T-cell (primary cell): ENCODE measurements at regions not wholly inside any gene's neighbourhood (a gene's known extent, or its start where the extent isn't known, plus 50 kb on each side); places are given as distances from the start of the nearest gene placed in this dataset.

Source experiments
- ATAC-seq, 4 experiments: fragments of 200-7000 bp in 3 of 4; fragments of 150-1000 bp in 1 of 4; cut with Tn5 transposase; replicated peaks in 1 of 4; 1 replicate in 3 of 4; 2 replicates in 1 of 4; pipeline ENCODE4 v1.10.0; 2021; ENCODE audit warnings: moderate library complexity in 3 of 4, mild to moderate bottlenecking in 2 of 4, moderate number of reproducible peaks in 1 of 4
- CTCF ChIA-PET, 2 donors: fragments of 300-600 bp; sonication (Branson Sonifier 250); formaldehyde crosslinking; loops; one replicate each; lab custom pipeline; 2022; ENCODE audit warnings: antibody characterized with exemption in 2 of 2; lab: Charles Lee
- POLR2A ChIA-PET, 2 donors: fragments of 300-600 bp; sonication (Branson Sonifier 250); formaldehyde crosslinking; loops; one replicate each; lab custom pipeline; 2022; ENCODE audit warnings: antibody characterized with exemption in 2 of 2; lab: Charles Lee
- DNase-seq, 35 experiments: peaks; one replicate each; pipeline versions ENCODE4 v3.0.0 to v3.0.0-alpha.2; 2013 to 2023
- H3K27ac ChIP-seq: one replicate; pipeline ENCODE4 v1.5.1; 2013; ENCODE audit warnings: low read length
- H3K27me3 ChIP-seq, 2 experiments: replicated peaks in 1 of 2; 1 replicate in 1 of 2; 2 replicates in 1 of 2; pipeline versions ENCODE4 v1.6.1 to v1.7.0; 2013; ENCODE audit warnings: low read length in 1 of 2, mixed read lengths in 1 of 2; ENCODE audit not compliant: control insufficient read depth in 2 of 2, insufficient read depth in 2 of 2; ENCODE audit errors: extremely low read depth in 1 of 2
- H3K36me3 ChIP-seq, 2 donors: 1 replicate in 1 of 2; 2 replicates in 1 of 2; pipeline versions ENCODE4 v1.6.1 to v1.7.0; 2013; ENCODE audit warnings: low read length in 1 of 2; ENCODE audit not compliant: control insufficient read depth in 2 of 2, insufficient read depth in 1 of 2; ENCODE audit errors: extremely low read depth in 1 of 2
- H3K4me1 ChIP-seq, 2 experiments: 1 replicate in 1 of 2; 2 replicates in 1 of 2; pipeline versions ENCODE4 v1.6.1 to v1.7.0; 2013; ENCODE audit warnings: low read length in 2 of 2, mixed read lengths in 1 of 2; ENCODE audit not compliant: insufficient read depth in 2 of 2, control insufficient read depth in 1 of 2; ENCODE audit errors: extremely low read depth in 1 of 2
- H3K4me3 ChIP-seq, 2 donors: 1 replicate in 1 of 2; 2 replicates in 1 of 2; pipeline versions ENCODE4 v1.5.1 to v1.7.0; 2013; ENCODE audit warnings: mild to moderate bottlenecking in 2 of 2, low read length in 1 of 2, moderate library complexity in 1 of 2; ENCODE audit not compliant: control insufficient read depth in 1 of 2; ENCODE audit errors: extremely low read depth in 1 of 2
- H3K9me3 ChIP-seq: 2 replicates; pipeline ENCODE4 v1.7.0; 2013
- H3K27ac Mint-ChIP-seq, 2 donors: one replicate each; pipeline ENCODE4 v1.8.0; 2020 to 2021; ENCODE audit warnings: mild to moderate bottlenecking in 2 of 2, mixed read lengths in 2 of 2
- H3K27me3 Mint-ChIP-seq, 2 donors: one replicate each; pipeline ENCODE4 v1.8.0; 2021 to 2022; ENCODE audit warnings: mixed read lengths in 2 of 2
- H3K36me3 Mint-ChIP-seq: one replicate; pipeline ENCODE4 v1.8.0; 2021; ENCODE audit warnings: mixed read lengths
- H3K4me1 Mint-ChIP-seq, 3 donors: one replicate each; pipeline ENCODE4 v1.8.0; 2020 to 2022; ENCODE audit warnings: mixed read lengths in 3 of 3, mild to moderate bottlenecking in 1 of 3
- H3K4me3 Mint-ChIP-seq, 3 donors: one replicate each; pipeline ENCODE4 v1.8.0; 2020 to 2022; ENCODE audit warnings: mild to moderate bottlenecking in 3 of 3, mixed read lengths in 3 of 3, moderate library complexity in 3 of 3
- H3K9me3 Mint-ChIP-seq, 3 donors: one replicate each; pipeline ENCODE4 v1.8.0; 2020 to 2022; ENCODE audit warnings: mixed read lengths in 3 of 3
- WGBS: methylation state at CpG from one replicate; pipeline ENCODE4 v1.1.5; 2013; ENCODE audit warnings: missing lambda C conversion rate; ENCODE audit not compliant: insufficient coverage; 5-methylcytosine and 5-hydroxymethylcytosine counted together

DNA sequence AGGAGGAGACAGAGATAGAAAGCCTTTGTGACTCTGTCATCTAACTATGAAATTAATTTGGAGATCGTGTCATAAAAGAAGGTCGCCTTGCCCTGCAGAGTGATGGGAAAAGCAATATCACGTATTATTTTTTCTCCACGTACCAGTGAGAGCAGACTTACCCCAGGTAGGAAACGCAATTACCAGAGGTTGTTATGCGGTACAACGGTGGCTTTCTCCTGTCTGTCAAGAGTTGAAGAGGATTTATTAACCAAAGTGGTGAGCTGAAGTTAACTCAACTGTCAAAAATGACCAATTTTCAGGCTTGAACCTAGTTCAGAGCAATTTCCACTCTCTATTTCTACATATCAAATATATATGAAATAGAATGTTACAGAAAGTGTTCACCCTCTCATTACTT lies 282.6 kb upstream of the PFKP start:
- Histone ChIP-seq H3K4me3 (no peak overlapping the region), H3K27me3 (peaks cover 0 to 15% of the 10 kb centered on the region in 2 experiments), H3K27ac (no peak overlapping the region), H3K9me3 (no peaks in the 10 kb centered on the region), H3K36me3 (no peaks in the 10 kb centered on the region), H3K4me1 (no peaks in the 10 kb centered on the region)
- Mint-ChIP-seq H3K4me1 (no peaks in the 10 kb centered on the region), H3K36me3 (no peaks in the 10 kb centered on the region), H3K4me3 (no peak overlapping the region), H3K27ac (no peak overlapping the region), H3K9me3 (no peaks in the 10 kb centered on the region), H3K27me3 (peaks cover 30 to 35% of the 10 kb centered on the region in 2 donors)
- no peak for DNase-seq
- ATAC-seq: no peak
- ChIA-PET POLR2A (no interaction called here), CTCF (no interaction called here)
- WGBS: no CpG with 5 or more reads among the region's 7 CpGs

DNA sequence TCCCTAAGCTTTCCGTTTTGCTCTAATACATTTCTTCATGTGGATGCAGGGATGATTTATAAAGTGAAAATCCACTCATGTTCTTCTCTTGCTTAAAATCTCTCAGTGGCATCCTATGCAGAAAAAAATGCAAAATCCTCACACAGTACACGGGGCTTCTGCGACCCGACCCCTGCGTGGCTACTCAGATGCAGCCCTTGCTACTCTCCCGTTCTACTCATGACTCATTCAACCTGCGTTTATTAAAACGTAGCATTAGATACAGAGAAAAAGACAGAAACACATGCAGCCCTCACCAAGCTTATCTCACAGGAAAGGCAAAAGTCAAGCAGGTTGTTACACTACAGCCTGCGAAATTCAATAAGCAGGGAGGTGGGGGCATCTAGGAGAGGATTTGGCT lies 284.4 kb upstream of the PFKP start:
- no peaks in the 10 kb centered on the region for H3K36me3 ChIP-seq
- ChIA-PET CTCF (no interaction called here), POLR2A (no interaction called here)
- Mint-ChIP-seq H3K4me1 (no peaks in the 10 kb centered on the region), H3K9me3 (no peaks in the 10 kb centered on the region), H3K27me3 (peaks cover 26 to 35% of the 10 kb centered on the region in 2 donors), H3K36me3 (no peaks in the 10 kb centered on the region), H3K27ac (no peak overlapping the region), H3K4me3 (no peak overlapping the region)
- no peaks in the 10 kb centered on the region for H3K4me1 ChIP-seq
- peaks cover 0 to 15% of the 10 kb centered on the region in 2 experiments for H3K27me3 ChIP-seq
- WGBS: 90% methylated on average over 6 of the region's 9 CpGs
- H3K27ac ChIP-seq: no peak overlapping the region
- ATAC-seq (no peak), DNase-seq (no peak)
- no peak overlapping the region for H3K4me3 ChIP-seq
- H3K9me3 ChIP-seq: no peaks in the 10 kb centered on the region

DNA sequence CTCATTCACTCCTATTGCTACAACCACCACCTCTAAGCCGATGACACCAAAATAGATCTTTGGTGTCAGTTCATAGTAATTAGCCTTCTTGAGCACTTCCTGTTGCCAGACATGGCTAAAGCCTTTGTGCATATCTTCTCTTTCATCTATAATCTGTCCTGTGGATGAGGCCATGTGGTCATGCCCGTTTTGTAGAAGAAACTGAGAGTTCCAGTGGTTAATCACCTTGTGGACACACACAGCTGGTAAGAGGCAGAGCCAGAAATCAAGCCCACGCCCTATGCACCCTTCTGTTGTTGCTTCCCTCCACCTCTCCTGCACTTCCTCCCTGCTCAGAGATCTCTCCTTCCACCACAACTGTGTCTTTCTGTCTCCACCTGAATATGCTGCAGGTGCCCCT lies 285.1 kb upstream of the PFKP start:
- ChIA-PET CTCF (no interaction called here), POLR2A (no interaction called here)
- H3K4me3 Mint-ChIP-seq: no peak overlapping the region
- H3K27me3 ChIP-seq: peaks cover 0 to 15% of the 10 kb centered on the region in 2 experiments
- no peak overlapping the region for H3K4me3 ChIP-seq
- H3K9me3 Mint-ChIP-seq: no peaks in the 10 kb centered on the region
- H3K4me1 ChIP-seq: no peaks in the 10 kb centered on the region
- no peaks in the 10 kb centered on the region for H3K36me3 ChIP-seq
- H3K27ac Mint-ChIP-seq: no peak overlapping the region
- WGBS: 75% methylated on average over 2 of the region's 3 CpGs
- no peak for DNase-seq
- H3K9me3 ChIP-seq: no peaks in the 10 kb centered on the region
- ATAC-seq: no peak
- peaks cover 23 to 32% of the 10 kb centered on the region in 2 donors for H3K27me3 Mint-ChIP-seq
- no peaks in the 10 kb centered on the region for H3K36me3 Mint-ChIP-seq
- no peak overlapping the region for H3K27ac ChIP-seq
- H3K4me1 Mint-ChIP-seq: no peaks in the 10 kb centered on the region

DNA sequence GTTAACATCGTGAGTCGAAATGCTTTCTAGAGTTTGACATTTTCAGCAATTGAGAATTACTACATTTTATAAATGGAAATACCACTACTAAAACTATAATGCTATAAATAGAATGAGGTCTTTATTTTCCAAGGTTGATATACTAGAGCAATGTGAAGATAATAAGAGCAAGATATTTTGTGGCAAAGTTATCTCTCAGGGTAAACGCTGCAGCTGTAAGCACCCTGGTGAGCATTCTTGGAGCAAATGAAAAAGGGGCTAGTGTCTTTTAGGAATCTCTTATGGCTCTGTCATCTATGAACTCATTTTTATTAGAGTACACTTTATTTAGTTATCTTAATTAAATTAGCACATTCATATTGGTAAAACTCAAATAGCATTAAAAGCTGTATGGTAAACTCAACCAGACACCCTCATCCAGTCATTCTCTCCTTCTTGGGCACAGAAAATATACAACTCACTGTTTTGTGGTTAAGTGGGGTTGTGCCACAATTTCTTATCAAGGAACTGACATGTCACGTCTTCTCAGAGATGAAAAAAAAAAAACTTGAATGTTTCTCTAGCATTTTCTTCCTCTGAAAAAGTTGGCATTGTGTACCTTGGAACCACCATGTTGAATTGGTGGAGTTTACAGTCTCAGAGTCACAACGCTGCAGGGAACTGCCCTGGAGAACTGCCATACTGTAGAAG lies 289.5 kb upstream of the PFKP start:
- no peaks in the 10 kb centered on the region for H3K36me3 ChIP-seq
- Mint-ChIP-seq H3K4me3 (no peak overlapping the region), H3K27ac (no peak overlapping the region), H3K36me3 (no peaks in the 10 kb centered on the region), H3K9me3 (no peaks in the 10 kb centered on the region), H3K27me3 (peaks cover 16 to 20% of the 10 kb centered on the region in 2 donors), H3K4me1 (no peaks in the 10 kb centered on the region)
- H3K27me3 ChIP-seq: peaks cover 0 to 8% of the 10 kb centered on the region in 2 experiments
- no peak overlapping the region for H3K4me3 ChIP-seq
- H3K4me1 ChIP-seq: no peaks in the 10 kb centered on the region
- ATAC-seq (no peak), DNase-seq (no peak)
- no peak overlapping the region for H3K27ac ChIP-seq
- no CpG with 5 or more reads among the region's 5 CpGs for WGBS
- H3K9me3 ChIP-seq: no peaks in the 10 kb centered on the region
- POLR2A ChIA-PET: no interaction called here
- CTCF ChIA-PET: no interaction called here

DNA sequence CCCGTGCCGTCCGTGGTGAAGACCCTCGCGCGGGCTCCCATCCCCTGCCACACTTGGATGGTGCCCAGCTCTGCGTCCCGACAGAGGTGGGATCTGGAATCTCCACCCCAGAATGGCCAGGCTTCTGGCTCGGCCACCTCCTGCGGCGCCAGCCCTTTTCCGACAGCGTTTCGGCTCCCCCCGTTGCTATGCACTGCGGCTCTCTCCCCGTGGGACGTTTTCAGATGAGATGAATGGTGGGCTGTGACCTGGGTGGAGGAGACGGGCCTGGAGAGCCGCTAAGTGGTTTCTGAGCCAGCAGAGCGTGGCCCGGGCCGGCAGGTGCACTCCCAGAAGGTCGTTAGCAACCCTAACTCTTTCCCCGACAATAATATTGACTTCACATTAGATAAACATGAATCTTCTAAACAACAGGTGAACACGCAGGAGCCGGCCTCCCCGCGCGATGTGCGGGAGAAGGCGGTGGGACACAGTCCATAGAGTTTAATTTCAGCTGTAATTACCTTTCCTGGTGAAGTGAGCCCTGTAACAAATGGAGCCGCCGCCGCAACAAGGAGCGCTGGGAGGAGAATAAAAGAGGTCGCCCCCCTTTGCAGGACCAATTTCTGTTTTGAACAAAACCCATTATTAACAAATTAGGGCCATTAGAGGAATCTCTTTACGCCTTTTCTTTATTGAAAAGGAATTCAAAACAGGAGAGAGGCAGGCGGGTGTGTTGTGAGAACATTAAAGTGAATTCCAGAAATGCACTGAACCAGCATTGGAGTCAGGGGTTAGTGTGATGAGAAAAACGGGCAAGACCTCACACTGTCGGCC lies 294.3 kb upstream of the PFKP start:
- no peak for DNase-seq
- H3K9me3 Mint-ChIP-seq: no peaks in the 10 kb centered on the region
- CTCF ChIA-PET: no interaction called here
- H3K4me3 Mint-ChIP-seq: no peak overlapping the region
- Histone ChIP-seq H3K4me1 (no peaks in the 10 kb centered on the region), H3K4me3 (no peak overlapping the region), H3K36me3 (no peaks in the 10 kb centered on the region), H3K9me3 (no peaks in the 10 kb centered on the region), H3K27ac (no peak overlapping the region), H3K27me3 (peaks cover 0 to 5% of the 10 kb centered on the region in 2 experiments)
- ATAC-seq: no peak
- H3K27me3 Mint-ChIP-seq: peaks cover 4 to 10% of the 10 kb centered on the region in 2 donors
- no peak overlapping the region for H3K27ac Mint-ChIP-seq
- no peaks in the 10 kb centered on the region for H3K36me3 Mint-ChIP-seq
- 84% methylated on average over 23 of the region's 41 CpGs for WGBS
- no peaks in the 10 kb centered on the region for H3K4me1 Mint-ChIP-seq
- POLR2A ChIA-PET: no interaction called here

DNA sequence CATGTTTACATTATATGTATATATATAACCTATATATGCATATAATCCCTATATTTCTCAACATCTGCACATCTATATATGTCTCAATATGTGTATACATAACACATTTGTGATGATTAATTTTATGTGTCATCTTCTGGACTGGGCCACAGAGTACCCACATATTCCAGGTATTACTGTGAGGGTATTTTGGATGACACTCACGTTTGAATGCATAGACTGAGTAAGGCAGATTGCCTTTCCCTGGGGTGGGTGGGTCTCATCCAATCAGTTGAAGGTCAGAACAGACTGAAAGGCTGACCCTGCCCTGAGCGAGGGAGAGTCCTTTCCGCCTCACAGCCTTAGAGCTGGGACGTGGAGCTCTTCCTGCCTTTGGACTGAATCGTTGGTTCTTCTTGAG lies 295.2 kb upstream of the PFKP start:
- CTCF ChIA-PET: no interaction called here
- no peak for DNase-seq
- Mint-ChIP-seq H3K9me3 (no peaks in the 10 kb centered on the region), H3K27me3 (peaks cover 5 to 10% of the 10 kb centered on the region in 2 donors), H3K27ac (no peak overlapping the region), H3K4me1 (no peaks in the 10 kb centered on the region), H3K36me3 (no peaks in the 10 kb centered on the region), H3K4me3 (no peak overlapping the region)
- no peak for ATAC-seq
- POLR2A ChIA-PET: no interaction called here
- no peaks in the 10 kb centered on the region for H3K36me3 ChIP-seq
- peaks cover 0 to 7% of the 10 kb centered on the region in 2 experiments for H3K27me3 ChIP-seq
- 67% methylated on average over 4 of the region's 5 CpGs for WGBS
- no peaks in the 10 kb centered on the region for H3K4me1 ChIP-seq
- H3K27ac ChIP-seq: no peak overlapping the region
- no peak overlapping the region for H3K4me3 ChIP-seq
- H3K9me3 ChIP-seq: no peaks in the 10 kb centered on the region
